HG03095 (cell line): ENCODE measurements at regions not wholly inside any gene's neighbourhood (a gene's known extent, or its start where the extent isn't known, plus 50 kb on each side); places are given as distances from the start of the nearest gene placed in this dataset.
"Not testable (repeated sequence)": the region's sequence is repeated elsewhere in the genome, so short reads cannot be mapped to it uniquely, and the experiment has no call there.

Source experiments
- ATAC-seq: cut with Tn5 transposase; IDR thresholded peaks from one replicate; pipeline ENCODE4 v1.9.1; 2021; ENCODE audit warnings: moderate library complexity; ENCODE audit not compliant: unreplicated experiment

- no peak for ATAC-seq
These were observed 144.6 kb upstream of the PALS2 start for GRCh38 chr7:24428676-24429075.

DNA sequence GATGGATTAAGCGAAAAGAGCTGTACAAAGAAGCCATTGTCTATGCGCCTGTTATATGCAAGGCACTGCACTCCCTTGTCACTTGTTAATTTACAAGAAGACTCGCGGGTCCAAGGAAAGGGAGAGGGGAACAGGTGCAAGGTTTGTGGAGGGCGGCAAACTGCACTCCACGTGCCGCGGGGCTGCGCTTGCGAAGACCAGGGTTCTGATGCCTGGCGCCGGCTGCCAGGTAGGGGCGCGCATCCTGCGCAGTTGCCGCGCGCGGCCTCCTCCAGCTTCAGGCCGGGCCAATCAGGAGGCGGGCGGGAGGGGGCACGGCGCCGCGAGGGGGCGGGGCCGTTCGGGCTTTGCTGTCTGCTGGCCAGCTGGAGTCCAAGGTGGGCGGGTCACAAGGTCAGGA lies 140.6 kb upstream of the PALS2 start:
- no peak for ATAC-seq

- no peak for ATAC-seq
These were observed 138.3 kb upstream of the PALS2 start for GRCh38 chr7:24434972-24435371.

- no peak for ATAC-seq
These were observed 136.9 kb upstream of the PALS2 start for GRCh38 chr7:24436131-24436920.

DNA sequence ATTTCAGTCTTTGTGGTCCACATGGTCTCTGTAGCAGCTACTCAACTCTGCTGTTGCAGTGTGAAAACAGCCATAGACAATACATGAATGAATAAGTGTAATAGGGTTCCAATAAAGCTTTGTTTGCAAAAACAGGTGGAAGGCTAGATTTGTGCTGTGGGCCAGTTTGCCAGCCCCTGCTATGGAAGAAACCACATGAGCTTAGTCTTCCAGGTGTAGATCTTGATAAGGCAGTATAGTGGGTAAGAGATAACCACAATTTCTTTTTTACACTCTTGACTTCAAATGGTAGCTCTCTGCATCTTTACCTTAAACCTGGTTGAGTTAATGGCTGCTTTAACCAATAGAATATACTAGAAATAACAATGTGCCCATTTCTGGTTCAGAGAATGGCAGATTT lies 135.0 kb upstream of the PALS2 start:
- ATAC-seq, result no peak

DNA sequence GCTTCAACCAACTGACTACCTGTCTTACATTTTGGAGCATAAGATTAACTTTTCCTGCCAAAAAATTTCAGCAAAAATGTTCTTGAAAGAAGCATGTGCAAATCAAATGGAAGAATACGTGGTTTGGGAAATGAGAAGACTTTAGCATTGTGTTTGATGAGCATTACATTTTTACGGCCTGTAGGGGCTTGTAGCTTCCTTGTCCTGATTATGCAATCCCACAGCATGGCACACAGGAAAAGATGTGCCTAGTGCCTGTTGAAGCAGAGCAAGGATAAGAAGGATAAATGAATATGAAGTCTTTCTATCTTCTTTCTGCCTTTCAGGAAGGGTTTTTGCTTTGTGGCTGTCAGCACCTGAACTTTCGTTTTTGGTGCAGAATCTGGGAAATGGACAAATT lies 134.1 kb upstream of the PALS2 start:
- ATAC-seq, result not testable (repeated sequence)

- no peak for ATAC-seq
These were observed 132.4 kb upstream of the PALS2 start for GRCh38 chr7:24440892-24441291.

GRCh38 chr7:24441314-24442027 lies 131.8 kb upstream of the PALS2 start:
- ATAC-seq, result peak; percentile 51

DNA sequence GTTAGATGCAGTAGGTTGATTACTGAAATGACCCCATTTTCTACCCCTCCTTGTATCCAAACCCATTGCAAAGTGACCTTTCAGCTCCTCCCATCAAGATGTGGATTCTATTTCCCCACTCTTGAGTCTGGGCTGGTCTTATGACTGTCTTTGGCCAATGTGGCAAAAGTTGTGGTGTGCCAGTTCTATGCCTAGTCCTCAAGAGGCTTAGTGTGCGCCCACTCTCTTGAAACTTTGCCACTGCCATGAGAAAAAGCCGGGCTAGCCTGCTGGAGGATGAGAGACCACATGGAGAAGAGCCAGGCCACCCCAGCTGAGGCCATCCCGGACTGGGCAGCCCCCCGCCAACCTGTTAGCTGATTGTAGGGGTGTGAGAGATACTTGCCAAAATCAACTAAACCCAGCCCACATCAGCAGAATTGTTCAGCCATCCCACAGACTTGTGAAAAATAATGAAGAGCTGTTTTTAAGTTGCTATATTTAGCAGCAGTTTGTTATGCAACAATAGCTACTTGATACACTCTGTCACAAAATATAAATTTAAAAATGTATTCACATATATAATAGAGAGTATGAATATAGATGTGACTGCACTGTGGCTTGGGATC lies 131.0 kb upstream of the PALS2 start:
- no peak for ATAC-seq

- ATAC-seq, result no peak
These were observed 128.4 kb upstream of the PALS2 start for GRCh38 chr7:24444666-24445440.

DNA sequence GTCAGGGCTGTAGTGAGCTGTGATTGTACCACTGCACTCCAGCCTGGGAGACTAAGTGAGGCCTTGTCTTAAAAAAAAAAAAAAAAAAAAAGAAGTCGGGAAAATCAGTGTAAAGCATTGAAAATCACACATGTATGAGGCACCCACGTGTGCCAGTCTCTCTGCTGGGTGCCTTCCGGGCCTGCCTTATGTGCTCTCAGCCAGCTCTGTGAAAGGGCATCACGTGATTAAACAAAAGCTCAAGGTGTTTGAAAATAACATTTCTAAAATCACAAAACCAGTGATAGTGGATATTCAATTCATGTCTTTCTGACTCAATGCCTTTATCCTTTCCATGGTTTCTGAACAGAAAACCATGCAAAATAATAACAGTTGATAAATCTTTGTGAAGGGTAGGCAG lies 125.2 kb upstream of the PALS2 start:
- no peak for ATAC-seq

DNA sequence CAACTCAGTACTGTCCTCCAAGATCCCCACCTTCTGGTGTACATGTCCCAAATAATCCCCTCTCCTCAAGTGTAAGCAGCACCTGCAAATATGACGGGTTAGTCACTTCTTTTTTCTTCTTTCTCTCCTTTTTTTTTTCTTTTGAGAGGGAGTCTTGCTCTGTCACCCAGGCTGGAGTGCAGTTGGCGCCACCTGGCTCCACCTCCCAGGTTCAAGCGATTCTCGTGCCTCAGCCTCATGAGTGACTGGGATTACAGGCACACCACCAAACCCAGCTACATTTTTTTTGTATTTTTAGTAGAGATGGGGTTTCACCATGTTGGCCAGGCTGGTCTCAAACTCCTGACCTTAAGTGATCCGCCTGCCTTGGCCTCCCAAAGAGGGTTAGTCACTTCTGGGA lies 123.8 kb upstream of the PALS2 start:
- ATAC-seq, result not testable (repeated sequence)

- peak; percentile 83 for ATAC-seq
These were observed 117.3 kb upstream of the PALS2 start for GRCh38 chr7:24455813-24456525.

- no peak for ATAC-seq
These were observed 116.6 kb upstream of the PALS2 start for GRCh38 chr7:24456526-24457218.

GRCh38 chr7:24457219-24457558 lies 116.1 kb upstream of the PALS2 start:
- ATAC-seq, result no peak

DNA sequence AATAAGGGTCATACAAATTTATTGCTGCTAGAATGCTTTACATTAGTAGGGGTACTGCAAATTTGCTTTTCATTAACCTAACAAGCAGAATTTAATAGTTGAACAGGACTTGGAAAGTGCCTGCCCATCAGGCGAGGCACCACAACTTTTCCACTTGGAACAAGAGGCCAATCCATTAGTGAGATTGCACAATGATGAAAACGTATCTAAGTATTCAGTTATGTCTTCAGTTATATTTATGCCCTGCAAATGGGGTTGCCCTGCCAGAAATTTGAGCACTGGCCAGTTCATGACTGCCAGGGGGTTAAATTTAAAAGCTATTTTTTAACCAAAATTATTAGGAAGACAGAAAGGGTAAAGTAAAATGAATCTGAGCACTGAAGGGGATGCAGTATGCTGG lies 111.1 kb upstream of the PALS2 start:
- no peak for ATAC-seq

DNA sequence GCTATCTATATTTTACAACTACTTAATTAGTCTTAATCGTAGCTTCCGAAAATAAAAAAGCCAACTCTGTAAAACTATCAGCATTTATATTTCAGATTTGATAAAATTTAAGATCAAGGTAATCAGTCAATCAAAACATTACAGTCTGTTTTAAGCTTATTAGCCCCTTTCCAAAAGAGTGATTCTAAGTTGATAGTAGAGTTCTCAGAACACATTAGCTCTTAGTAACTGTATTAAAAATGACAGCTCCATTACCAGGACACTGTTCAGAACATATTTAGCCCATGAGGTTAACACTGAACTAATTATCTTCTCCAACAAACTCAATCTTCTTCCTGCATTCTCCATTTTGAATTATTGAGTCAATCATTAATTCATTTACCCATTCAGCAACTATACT lies 110.3 kb upstream of the PALS2 start:
- ATAC-seq, result no peak

DNA sequence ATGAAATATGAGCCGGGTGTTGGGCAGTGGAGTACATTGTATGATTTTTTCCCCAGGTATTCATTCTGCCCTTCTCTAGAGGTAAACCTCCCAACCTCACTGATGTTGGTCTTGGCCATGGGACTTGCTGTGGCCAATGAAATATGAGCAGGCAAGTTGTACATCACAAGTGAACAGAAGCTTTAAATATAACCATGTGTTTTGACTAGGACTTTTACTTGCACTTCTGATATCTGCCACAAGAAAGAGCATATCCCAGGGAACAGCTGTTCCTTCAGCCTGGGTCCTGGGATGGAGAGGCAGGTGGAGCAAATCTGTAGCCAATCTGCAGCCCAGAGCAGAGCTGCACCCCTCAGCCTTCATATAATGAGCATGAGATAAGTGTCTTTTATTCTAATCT lies 109.8 kb upstream of the PALS2 start:
- ATAC-seq, result no peak

- ATAC-seq, result no peak
These were observed 108.4 kb upstream of the PALS2 start for GRCh38 chr7:24464861-24465260.

DNA sequence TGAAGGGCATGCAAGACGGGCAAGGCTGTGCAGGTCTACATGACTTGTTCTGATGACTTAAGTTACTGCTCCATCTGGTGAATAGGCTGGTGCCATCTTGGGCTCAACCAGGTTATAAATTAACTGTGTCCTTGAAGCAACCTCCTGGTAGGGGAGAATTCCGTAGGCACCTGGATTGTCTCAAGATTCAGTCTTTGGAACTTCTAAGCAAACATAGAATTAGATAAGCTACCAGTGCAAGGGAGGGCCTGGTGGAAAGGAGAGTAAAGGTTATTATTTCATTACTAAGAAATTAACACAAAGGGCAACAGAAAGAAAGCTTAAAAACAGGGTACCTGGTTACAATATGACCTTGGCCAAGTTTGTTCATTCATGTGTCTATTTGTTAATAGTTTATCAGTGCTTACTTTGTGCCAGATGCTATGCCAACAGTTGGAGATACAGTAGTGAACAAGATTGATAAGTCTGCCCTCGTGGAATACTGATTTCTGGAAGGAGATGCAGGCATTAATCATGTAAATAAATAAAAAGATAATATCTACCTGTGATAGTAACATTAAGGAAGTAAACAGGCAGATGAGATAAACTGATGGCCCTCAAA lies 107.0 kb upstream of the PALS2 start:
- ATAC-seq, result no peak
